ENCODE measurements at regions not wholly inside any gene's neighbourhood (a gene's known extent, or its start where the extent isn't known, plus 50 kb on each side); places are given as distances from the start of the nearest gene placed in this dataset.
"Not testable (repeated sequence)": the region's sequence is repeated elsewhere in the genome, so short reads cannot be mapped to it uniquely, and the experiment has no call there.

DNA sequence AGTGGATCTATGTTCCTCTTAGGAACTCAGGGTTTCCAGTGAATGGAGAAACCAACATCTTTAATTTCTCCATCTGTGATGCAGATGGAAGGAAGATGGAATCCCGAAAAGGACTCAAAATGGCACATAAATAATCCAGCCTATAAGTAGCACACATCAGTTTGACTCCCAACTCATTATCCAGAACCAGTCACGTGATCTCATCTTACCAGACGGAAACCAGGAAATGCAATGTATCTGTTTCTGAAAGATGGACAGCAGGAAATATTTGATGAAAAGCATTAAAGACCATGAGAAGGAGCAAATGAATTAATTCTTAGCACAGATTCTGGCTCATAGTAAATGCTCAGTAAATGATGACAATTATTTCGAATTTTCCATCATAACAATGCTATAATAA, 443.1 kb upstream of the FMR1 start:
- no peak for DNase-seq (ENCODE audit: extremely low read depth in 1 of 11, low read depth in 9 of 11, low spot score in 4 of 11)

DNA sequence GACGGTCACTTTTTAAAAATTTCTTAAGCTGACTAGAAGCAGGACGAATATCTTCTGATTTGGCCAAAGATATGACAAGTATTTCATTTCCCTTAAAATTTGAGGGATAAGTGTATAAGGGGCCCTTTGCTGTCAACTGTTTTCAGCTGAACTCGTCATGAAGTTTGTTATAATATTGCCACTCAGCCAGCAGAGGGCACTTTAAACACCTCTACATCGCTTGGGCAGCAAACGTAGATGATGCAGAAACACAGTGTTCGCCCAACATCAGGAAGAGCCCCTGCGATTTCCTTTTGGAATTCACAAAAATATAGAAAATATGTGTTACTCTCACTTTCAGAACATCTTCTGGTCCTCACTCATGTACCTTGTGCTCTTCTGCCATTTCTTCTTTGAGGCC, 435.7 kb upstream of the FMR1 start:
- peak in 2 of 11 donors; percentile 0 for DNase-seq (ENCODE audit: extremely low read depth in 1 of 11, low read depth in 9 of 11, low spot score in 4 of 11)

DNA sequence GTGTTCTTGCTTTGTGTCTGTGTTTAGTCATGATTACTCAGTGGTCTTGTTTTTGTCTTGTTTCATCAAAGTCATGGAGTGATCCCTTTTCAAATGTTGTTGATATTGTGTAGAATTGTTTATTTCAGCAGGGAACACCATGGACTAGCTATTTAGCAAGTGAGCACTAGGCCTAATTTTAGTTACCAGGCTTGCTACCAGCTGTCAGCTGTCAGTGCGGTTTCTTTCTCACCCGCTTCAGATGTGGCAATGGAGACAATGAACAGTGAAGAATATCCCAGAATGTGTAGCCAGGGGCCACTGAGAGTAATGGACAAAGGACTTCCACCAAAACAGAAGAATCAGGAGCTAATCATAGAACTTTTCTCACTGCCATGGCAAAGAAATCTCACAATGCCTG, 432.8 kb upstream of the FMR1 start:
- DNase-seq (ENCODE audit: extremely low read depth in 1 of 11, low read depth in 9 of 11, low spot score in 4 of 11), result no peak

DNA sequence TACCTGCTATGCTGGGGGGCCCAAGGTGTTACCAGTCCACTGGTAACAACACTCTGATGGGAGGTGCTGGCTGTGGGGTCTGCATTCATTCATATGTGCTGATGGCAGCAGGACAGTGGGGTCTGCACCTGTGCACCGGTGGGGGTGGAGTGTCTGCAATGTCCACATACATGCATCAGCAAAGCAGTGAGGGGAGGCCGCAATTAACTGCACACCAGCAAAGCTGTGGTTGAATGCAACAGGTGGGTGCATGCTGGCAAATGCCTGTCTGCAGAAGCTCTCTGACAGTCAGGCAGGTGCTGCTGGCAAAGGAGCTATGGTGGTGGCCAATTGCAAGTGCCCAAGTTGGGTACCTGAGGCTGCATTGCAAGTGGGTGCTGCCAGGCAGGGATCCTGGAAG, 426.5 kb upstream of the FMR1 start:
- no peak for DNase-seq (ENCODE audit: extremely low read depth in 1 of 11, low read depth in 9 of 11, low spot score in 4 of 11)

DNA sequence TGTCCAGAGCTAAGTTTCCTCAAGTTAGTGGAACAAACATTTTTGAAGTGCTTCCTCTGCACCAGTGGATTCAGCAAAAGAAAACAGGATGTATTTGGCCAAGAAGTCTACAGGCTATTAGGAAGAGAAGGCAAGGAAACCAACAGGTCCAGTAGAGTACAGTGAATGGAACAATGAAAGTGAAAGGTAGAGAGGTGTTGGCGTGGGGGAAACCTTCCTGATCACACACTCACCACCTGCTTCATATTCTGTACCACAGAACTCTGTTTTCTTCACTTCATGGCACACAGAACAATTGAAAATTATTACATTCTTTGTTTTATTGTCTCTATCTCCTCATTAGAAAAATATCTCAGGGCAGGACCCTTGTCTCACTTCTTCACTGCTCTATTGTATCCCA, 417.4 kb upstream of the FMR1 start:
- DNase-seq (ENCODE audit: extremely low read depth in 1 of 11, low read depth in 9 of 11, low spot score in 4 of 11), result no peak

GRCh38 chrX:147498796-147499195, 412.9 kb upstream of the FMR1 start:
- no peak for DNase-seq (ENCODE audit: extremely low read depth in 1 of 11, low read depth in 9 of 11, low spot score in 4 of 11)

GRCh38 chrX:147522981-147523380, 388.7 kb upstream of the FMR1 start:
- no peak for DNase-seq (ENCODE audit: extremely low read depth in 1 of 11, low read depth in 9 of 11, low spot score in 4 of 11)

GRCh38 chrX:147533426-147533825, 378.3 kb upstream of the FMR1 start:
- no peak for DNase-seq (ENCODE audit: extremely low read depth in 1 of 11, low read depth in 9 of 11, low spot score in 4 of 11)

DNA sequence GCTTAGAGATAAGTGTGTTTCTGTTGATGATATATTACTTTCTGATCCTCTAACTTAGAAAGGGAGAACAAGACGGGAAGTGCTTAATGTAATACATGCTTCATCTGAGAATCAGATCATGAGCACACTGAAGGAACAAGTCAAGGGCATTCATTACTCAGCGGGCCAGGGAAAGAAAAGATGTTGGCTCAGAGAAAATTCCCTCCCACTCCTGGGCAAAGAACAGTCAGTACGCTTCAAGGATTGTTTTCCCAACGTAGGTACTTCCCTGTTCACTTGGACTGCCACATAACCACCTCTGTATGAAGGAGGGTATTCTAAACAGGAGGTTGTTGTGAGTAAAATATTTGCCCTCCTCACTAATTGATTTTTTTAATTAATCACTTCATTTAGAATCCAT, 374.5 kb upstream of the FMR1 start:
- DNase-seq (ENCODE audit: extremely low read depth in 1 of 11, low read depth in 9 of 11, low spot score in 4 of 11), result peak in 1 of 11 donors; percentile 1

GRCh38 chrX:147548023-147548422, 363.7 kb upstream of the FMR1 start:
- DNase-seq (ENCODE audit: extremely low read depth in 1 of 11, low read depth in 9 of 11, low spot score in 4 of 11), result not testable (repeated sequence)

DNA sequence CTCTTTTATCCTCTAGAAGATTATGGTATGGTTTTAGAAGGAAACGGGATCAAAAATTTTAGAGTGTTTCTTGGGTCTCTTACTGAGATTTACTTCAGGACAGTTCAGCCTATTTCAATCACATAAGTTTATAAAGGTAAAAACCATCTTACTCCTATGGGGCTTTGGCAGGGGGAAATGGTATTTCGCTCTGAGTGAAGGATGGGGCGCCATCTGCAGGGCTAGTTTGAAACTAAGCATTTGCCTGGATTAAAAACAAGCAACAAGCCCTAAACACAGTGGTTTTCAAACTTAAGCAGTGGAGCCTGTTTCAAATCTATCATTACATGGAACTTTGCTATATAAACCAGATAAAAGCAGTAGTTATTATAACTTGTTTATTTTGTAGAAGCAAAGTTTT, 361.5 kb upstream of the FMR1 start:
- DNase-seq (ENCODE audit: extremely low read depth in 1 of 11, low read depth in 9 of 11, low spot score in 4 of 11), result peak in 6 of 11 donors; percentile 0 to 27 (median 3)

- DNase-seq (ENCODE audit: extremely low read depth in 1 of 11, low read depth in 9 of 11, low spot score in 4 of 11), result no peak
Measured at GRCh38 chrX:147559191-147559590, 352.5 kb upstream of the FMR1 start.

DNA sequence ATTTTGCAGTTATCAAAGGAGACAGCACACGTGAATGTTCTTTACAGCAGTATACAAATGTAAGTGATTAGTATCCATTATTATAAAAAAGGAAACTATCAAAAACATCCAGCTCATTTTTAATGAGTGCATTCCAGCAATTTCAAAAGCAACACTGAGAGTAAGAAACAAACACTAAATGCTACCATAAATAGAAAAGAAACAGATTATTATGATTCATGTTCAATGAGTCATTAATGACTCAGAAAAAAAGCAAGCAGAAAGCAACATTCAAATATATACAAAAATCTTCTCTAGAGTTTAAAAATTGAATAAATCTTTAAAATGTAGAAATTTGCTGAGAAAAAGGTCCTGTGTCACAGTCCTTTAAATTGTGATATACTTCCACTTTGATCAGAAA, 346.5 kb upstream of the FMR1 start:
- no peak for DNase-seq (ENCODE audit: extremely low read depth in 1 of 11, low read depth in 9 of 11, low spot score in 4 of 11)

DNA sequence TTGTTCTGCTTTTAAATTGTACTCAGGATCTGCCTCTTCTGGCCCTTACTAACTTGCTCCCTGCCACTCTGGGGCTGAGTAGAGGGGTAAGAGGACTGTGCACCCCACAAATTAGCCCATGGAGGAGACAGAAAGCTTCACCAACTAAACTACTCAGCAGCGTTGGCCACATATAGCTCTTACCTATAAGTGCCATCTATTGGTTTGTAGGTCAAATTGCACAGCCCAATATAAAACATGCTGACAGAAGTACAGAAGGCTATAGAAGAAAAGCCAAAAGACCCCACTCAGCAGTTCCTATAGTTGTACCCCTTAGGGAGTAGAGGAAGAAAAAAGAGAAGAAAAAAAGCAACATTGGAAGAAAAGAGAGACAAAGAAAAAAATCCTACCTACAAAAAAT, 341.2 kb upstream of the FMR1 start:
- DNase-seq (ENCODE audit: extremely low read depth in 1 of 11, low read depth in 9 of 11, low spot score in 4 of 11), result no peak

- DNase-seq (ENCODE audit: extremely low read depth in 1 of 11, low read depth in 9 of 11, low spot score in 4 of 11), result no peak
Measured at GRCh38 chrX:147573266-147573665, 338.5 kb upstream of the FMR1 start.

- peak in 1 of 11 donors; percentile 1 for DNase-seq (ENCODE audit: extremely low read depth in 1 of 11, low read depth in 9 of 11, low spot score in 4 of 11)
Measured at GRCh38 chrX:147602176-147602696, 309.5 kb upstream of the FMR1 start.

GRCh38 chrX:147626605-147627004, 285.1 kb upstream of the FMR1 start:
- no peak for DNase-seq (ENCODE audit: extremely low read depth in 1 of 11, low read depth in 9 of 11, low spot score in 4 of 11)

DNA sequence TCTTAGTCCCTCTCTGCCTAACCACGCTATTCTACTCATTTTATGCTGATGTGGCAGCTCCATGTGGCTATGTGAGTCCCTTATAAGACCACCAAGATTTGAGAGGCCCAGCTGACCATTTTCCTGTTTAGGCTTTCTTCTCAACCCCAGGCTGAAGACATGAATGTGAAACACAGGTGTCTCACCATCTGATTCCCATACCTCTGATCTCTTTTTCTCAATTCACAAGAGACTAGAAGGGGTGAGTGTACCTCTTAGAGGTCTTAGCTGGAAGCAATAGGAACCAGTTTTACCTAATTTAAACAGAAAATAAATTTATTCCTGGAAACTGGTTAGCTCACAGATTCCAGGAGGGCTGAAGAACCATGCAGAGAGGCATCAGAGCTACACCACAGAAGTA, 276.5 kb upstream of the FMR1 start:
- DNase-seq (ENCODE audit: extremely low read depth in 1 of 11, low read depth in 9 of 11, low spot score in 4 of 11), result no peak

- DNase-seq (ENCODE audit: extremely low read depth in 1 of 11, low read depth in 9 of 11, low spot score in 4 of 11), result no peak
Measured at GRCh38 chrX:147637190-147637589, 274.5 kb upstream of the FMR1 start.

GRCh38 chrX:147646949-147647723, 264.6 kb upstream of the FMR1 start:
- no peak for DNase-seq (ENCODE audit: extremely low read depth in 1 of 11, low read depth in 9 of 11, low spot score in 4 of 11)

GRCh38 chrX:147675819-147676218, 235.9 kb upstream of the FMR1 start:
- no peak for DNase-seq (ENCODE audit: extremely low read depth in 1 of 11, low read depth in 9 of 11, low spot score in 4 of 11)

Data from renal cortex interstitium (tissue), 11 donors.